H9 (cell line): ENCODE measurements at regions not wholly inside any gene's neighbourhood (a gene's known extent, or its start where the extent isn't known, plus 50 kb on each side); places are given as distances from the start of the nearest gene placed in this dataset.

ENCODE experiments used
- DNase-seq: peaks from one replicate; pipeline ENCODE4 v3.0.0-alpha.2; 2017
- H2AFZ ChIP-seq: one replicate; pipeline ENCODE4 v1.6.1; 2013; ENCODE audit warnings: mild to moderate bottlenecking, low read length, control low read depth, moderate library complexity
- H2AK5ac ChIP-seq: 2 replicates; pipeline ENCODE4 v1.6.1; 2013; ENCODE audit warnings: low read length, control low read depth, mixed read lengths; ENCODE audit not compliant: insufficient read length
- H2BK120ac ChIP-seq: one replicate; pipeline ENCODE4 v1.6.1; 2013; ENCODE audit warnings: low read depth, mild to moderate bottlenecking, low read length, control low read depth, inconsistent platforms; ENCODE audit not compliant: poor library complexity, severe bottlenecking
- H2BK12ac ChIP-seq: 2 replicates; pipeline ENCODE4 v1.6.1; 2013; ENCODE audit warnings: low read length, control low read depth, mixed read lengths, low read depth; ENCODE audit not compliant: insufficient read length
- H2BK15ac ChIP-seq: 2 replicates; pipeline ENCODE4 v1.6.1; 2013; ENCODE audit warnings: low read depth, low read length, control low read depth
- H2BK20ac ChIP-seq: one replicate; pipeline ENCODE4 v1.6.1; 2013; ENCODE audit warnings: low read depth, mild to moderate bottlenecking, low read length, control low read depth, inconsistent platforms; ENCODE audit not compliant: poor library complexity, severe bottlenecking
- H2BK5ac ChIP-seq: 2 replicates; pipeline ENCODE4 v1.6.1; 2013; ENCODE audit warnings: low read length, control low read depth, mixed read lengths; ENCODE audit not compliant: insufficient read length
- H3K14ac ChIP-seq: 2 replicates; pipeline ENCODE4 v1.6.1; 2013; ENCODE audit warnings: low read length, control low read depth; ENCODE audit not compliant: insufficient read depth
- H3K18ac ChIP-seq: 2 replicates; pipeline ENCODE4 v1.6.1; 2013; ENCODE audit warnings: low read depth, mild to moderate bottlenecking, mixed read lengths, low read length, control low read depth; ENCODE audit not compliant: insufficient read length
- H3K23ac ChIP-seq: 2 replicates; pipeline ENCODE4 v1.6.1; 2013; ENCODE audit warnings: low read length, control low read depth, mixed read lengths, low read depth; ENCODE audit not compliant: insufficient read length
- H3K23me2 ChIP-seq: 2 replicates; pipeline ENCODE4 v1.6.1; 2013; ENCODE audit warnings: low read depth, mild to moderate bottlenecking, mixed read lengths, low read length, control low read depth; ENCODE audit not compliant: insufficient read length, poor library complexity, severe bottlenecking
- H3K27ac ChIP-seq: 2 replicates; pipeline ENCODE4 v1.5.1; 2013; ENCODE audit warnings: low read length, control low read depth, mixed read lengths, low read depth; ENCODE audit not compliant: insufficient read length
- H3K27me3 ChIP-seq: 2 replicates; pipeline ENCODE4 v1.6.1; 2013; ENCODE audit warnings: low read length, control low read depth, inconsistent platforms; ENCODE audit not compliant: insufficient read depth
- H3K4ac ChIP-seq: 2 replicates; pipeline ENCODE4 v1.6.1; 2013; ENCODE audit warnings: low read depth, mild to moderate bottlenecking, control low read depth, inconsistent platforms, low read length, moderate library complexity
- H3K4me1 ChIP-seq: 2 replicates; pipeline ENCODE4 v1.6.1; 2013; ENCODE audit warnings: low read length, control low read depth, inconsistent platforms; ENCODE audit not compliant: insufficient read depth
- H3K4me2 ChIP-seq: 2 replicates; pipeline ENCODE4 v1.6.1; 2013; ENCODE audit warnings: low read length, control low read depth, mixed read lengths; ENCODE audit not compliant: insufficient read length, insufficient read depth
- H3K56ac ChIP-seq: 2 replicates; pipeline ENCODE4 v1.6.1; 2013; ENCODE audit warnings: low read depth, mild to moderate bottlenecking, mixed read lengths, low read length, control low read depth; ENCODE audit not compliant: insufficient read length
- H3K79me1 ChIP-seq: 2 replicates; pipeline ENCODE4 v1.6.1; 2013; ENCODE audit warnings: low read depth, mild to moderate bottlenecking, moderate library complexity, low read length, control low read depth, inconsistent platforms; ENCODE audit not compliant: insufficient read depth, poor library complexity, severe bottlenecking
- H3K79me2 ChIP-seq: 2 replicates; pipeline ENCODE4 v1.6.1; 2013; ENCODE audit warnings: low read length, control low read depth, inconsistent platforms; ENCODE audit not compliant: insufficient read depth
- H3K9ac ChIP-seq: 2 replicates; pipeline ENCODE4 v1.6.1; 2013; ENCODE audit warnings: low read length, control low read depth, mixed read lengths; ENCODE audit not compliant: insufficient read length; ENCODE audit errors: extremely low read depth
- H3K9me3 ChIP-seq: one replicate; pipeline ENCODE4 v1.6.1; 2013; ENCODE audit warnings: low read depth, low read length, inconsistent platforms; ENCODE audit not compliant: control insufficient read depth
- H3T11ph ChIP-seq: one replicate; pipeline ENCODE4 v1.6.1; 2013; ENCODE audit warnings: mild to moderate bottlenecking, low read length, control low read depth, inconsistent platforms
- H4K20me1 ChIP-seq: one replicate; pipeline ENCODE4 v1.6.1; 2013; ENCODE audit not compliant: control insufficient read depth, insufficient read length, insufficient read depth
- H4K5ac ChIP-seq: 2 replicates; pipeline ENCODE4 v1.6.1; 2013; ENCODE audit warnings: low read depth, mild to moderate bottlenecking, mixed read lengths, low read length, control low read depth; ENCODE audit not compliant: insufficient read length
- H4K8ac ChIP-seq: replicated peaks from 2 replicates; pipeline ENCODE4 v1.6.1; 2013; ENCODE audit warnings: low read length, control low read depth, mixed read lengths, low read depth; ENCODE audit not compliant: insufficient read length
- H4K91ac ChIP-seq: 2 replicates; pipeline ENCODE4 v1.6.1; 2013; ENCODE audit warnings: low read depth, mild to moderate bottlenecking, moderate library complexity, mixed read lengths, low read length, control low read depth; ENCODE audit not compliant: insufficient read length
- H3K27ac Mint-ChIP-seq, 3 experiments: 2 replicates in 2 of 3; 3 replicates in 1 of 3; pipeline ENCODE4 v1.8.0; 2020 to 2021; ENCODE audit warnings: mixed read lengths in 3 of 3, mild to moderate bottlenecking in 1 of 3, moderate library complexity in 1 of 3
- H3K27me3 Mint-ChIP-seq: 2 replicates; pipeline ENCODE4 v1.8.0; 2021; ENCODE audit warnings: low read depth, mild to moderate bottlenecking, moderate library complexity, mixed read lengths
- H3K36me3 Mint-ChIP-seq, 3 experiments: 2 replicates in 2 of 3; 3 replicates in 1 of 3; pipeline ENCODE4 v1.8.0; 2020 to 2021; ENCODE audit warnings: low read depth in 3 of 3, mixed read lengths in 3 of 3; ENCODE audit not compliant: insufficient read depth in 1 of 3
- H3K4me1 Mint-ChIP-seq, 2 experiments: 2 replicates each; pipeline ENCODE4 v1.8.0; 2020; ENCODE audit warnings: mixed read lengths in 2 of 2
- H3K4me3 Mint-ChIP-seq, 2 experiments: 2 replicates in 1 of 2; 3 replicates in 1 of 2; pipeline ENCODE4 v1.8.0; 2020 to 2021; ENCODE audit warnings: mild to moderate bottlenecking in 2 of 2, mixed read lengths in 2 of 2, moderate library complexity in 1 of 2
- H3K9me3 Mint-ChIP-seq, 2 experiments: 2 replicates in 1 of 2; 3 replicates in 1 of 2; pipeline ENCODE4 v1.8.0; 2020; ENCODE audit warnings: mild to moderate bottlenecking in 2 of 2, mixed read lengths in 2 of 2, moderate library complexity in 1 of 2
- WGBS: extraction: QIAGEN DNeasy Blood & Tissue Kit; methylation state at CpG from one replicate; pipeline ENCODE4 v1.1.7; 2013; ENCODE audit warnings: missing lambda C conversion rate, low lambda C conversion rate, mixed read lengths; ENCODE audit not compliant: insufficient read length; ENCODE audit errors: extremely low coverage; 5-methylcytosine and 5-hydroxymethylcytosine counted together
- TF ChIP-seq, protein P1 (sequence below): fragments of 200-600 bp; sonication (generic); conservative IDR thresholded peaks from 3 replicates; pipeline ENCODE4 v1.8.0; 2021; ENCODE audit warnings: antibody characterized with exemption, mild to moderate bottlenecking

DNA sequence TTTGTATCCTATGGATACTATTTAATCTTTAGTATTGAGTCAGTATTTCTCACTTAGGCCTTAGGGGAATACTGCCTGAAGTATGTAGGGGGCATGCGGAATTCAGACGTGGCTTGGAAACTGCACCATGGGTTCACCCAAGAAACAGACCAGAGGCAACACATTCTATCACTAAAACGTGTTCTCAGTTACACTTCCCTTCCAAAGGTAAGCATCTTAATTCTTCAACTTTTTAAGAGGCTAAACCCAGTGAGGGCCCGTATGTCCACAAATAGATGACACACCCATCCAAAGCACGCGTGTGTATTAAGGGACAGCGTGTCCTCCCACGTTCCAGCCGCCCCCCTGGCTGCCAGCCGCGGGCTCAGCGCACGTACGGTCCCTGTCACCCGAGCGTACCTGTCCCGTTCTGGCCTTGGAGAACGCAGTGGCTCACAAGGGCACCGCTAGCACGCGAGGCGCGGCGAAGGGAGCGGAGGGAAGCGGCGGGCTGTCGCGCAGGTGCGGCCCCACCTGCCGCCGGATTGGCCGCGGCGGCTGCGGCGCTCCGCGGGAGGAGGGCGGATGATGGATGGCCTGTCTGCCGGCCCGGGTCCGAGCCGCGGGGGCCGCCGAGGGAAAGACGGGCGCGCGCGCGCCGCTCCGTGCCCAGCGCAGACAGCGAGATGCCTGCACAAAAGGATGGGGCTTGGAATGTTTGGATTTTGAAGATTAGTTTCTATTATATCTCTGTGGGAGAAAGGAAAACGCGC, 1003.9 kb upstream of the NR2F2 start:
- no CpG with 5 or more reads among the region's 59 CpGs for WGBS
- peak overlapping the region; percentile 60 to 82 for H3K4me3 Mint-ChIP-seq
- H3K27me3 Mint-ChIP-seq: peaks cover 43% of the 10 kb centered on the region

More for the DNA sequence above, 1003.9 kb upstream of the NR2F2 start:
- Histone ChIP-seq H3K27ac (no peak overlapping the region), H4K91ac (no peak overlapping the region), H3K4me1 (no peaks in the 10 kb centered on the region), H2BK5ac (no peak overlapping the region), H3K9me3 (no peaks in the 10 kb centered on the region), H2BK120ac (no peak overlapping the region), H2BK12ac (no peak overlapping the region), H3K27me3 (peaks cover 2% of the 10 kb centered on the region; the same call in 1 of the 2 replicates), H2BK20ac (no peak overlapping the region), H3K23ac (no peak overlapping the region), H2BK15ac (no peak overlapping the region), H4K5ac (no peak overlapping the region), H4K8ac (no peak overlapping the region), H3K56ac (no peak overlapping the region), H3K79me2 (no peaks in the 10 kb centered on the region), H3K4ac (no peak overlapping the region), H3K9ac (no peak overlapping the region), H3K14ac (no peak overlapping the region; the same call in 1 of the 2 replicates), H3K23me2 (peaks cover 3% of the 10 kb centered on the region), H3K79me1 (no peaks in the 10 kb centered on the region), H4K20me1 (no peaks in the 10 kb centered on the region), H3T11ph (no peak overlapping the region), H2AK5ac (no peak overlapping the region), H3K18ac (no peak overlapping the region), H3K4me2 (peak overlapping the region; percentile 75), H2AFZ (no peak overlapping the region)
- peaks cover 4 to 11% of the 10 kb centered on the region in 2 experiments; a peak in 2 of 4 replicates for H3K4me1 Mint-ChIP-seq
- no peaks in the 10 kb centered on the region for H3K36me3 Mint-ChIP-seq
- TF ChIP-seq, protein P1, sequence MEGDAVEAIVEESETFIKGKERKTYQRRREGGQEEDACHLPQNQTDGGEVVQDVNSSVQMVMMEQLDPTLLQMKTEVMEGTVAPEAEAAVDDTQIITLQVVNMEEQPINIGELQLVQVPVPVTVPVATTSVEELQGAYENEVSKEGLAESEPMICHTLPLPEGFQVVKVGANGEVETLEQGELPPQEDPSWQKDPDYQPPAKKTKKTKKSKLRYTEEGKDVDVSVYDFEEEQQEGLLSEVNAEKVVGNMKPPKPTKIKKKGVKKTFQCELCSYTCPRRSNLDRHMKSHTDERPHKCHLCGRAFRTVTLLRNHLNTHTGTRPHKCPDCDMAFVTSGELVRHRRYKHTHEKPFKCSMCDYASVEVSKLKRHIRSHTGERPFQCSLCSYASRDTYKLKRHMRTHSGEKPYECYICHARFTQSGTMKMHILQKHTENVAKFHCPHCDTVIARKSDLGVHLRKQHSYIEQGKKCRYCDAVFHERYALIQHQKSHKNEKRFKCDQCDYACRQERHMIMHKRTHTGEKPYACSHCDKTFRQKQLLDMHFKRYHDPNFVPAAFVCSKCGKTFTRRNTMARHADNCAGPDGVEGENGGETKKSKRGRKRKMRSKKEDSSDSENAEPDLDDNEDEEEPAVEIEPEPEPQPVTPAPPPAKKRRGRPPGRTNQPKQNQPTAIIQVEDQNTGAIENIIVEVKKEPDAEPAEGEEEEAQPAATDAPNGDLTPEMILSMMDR: no peak
- no peaks in the 10 kb centered on the region for H3K9me3 Mint-ChIP-seq
- peak; percentile 51 for DNase-seq
- no peak overlapping the region for H3K27ac Mint-ChIP-seq
